Tibial nerve (tissue), 4 donors: ENCODE measurements at regions not wholly inside any gene's neighbourhood (a gene's known extent, or its start where the extent isn't known, plus 50 kb on each side); places are given as distances from the start of the nearest gene placed in this dataset.

ENCODE experiments used
- CTCF ChIP-seq, 5 experiments: fragments of 200-600 bp in 3 of 5; fragments of 450-650 bp in 2 of 5; sonication (generic) in 3 of 5; IDR thresholded peaks; one replicate each; pipeline ENCODE4 v1.5.1; 2016 to 2019; ENCODE audit warnings: antibody characterized with exemption in 5 of 5, mild to moderate bottlenecking in 3 of 5, moderate library complexity in 2 of 5
- EP300 ChIP-seq, 2 donors: sonication (generic); formaldehyde crosslinking; IDR thresholded peaks; one replicate each; pipeline ENCODE4 v1.6.1; 2017; ENCODE audit warnings: antibody characterized with exemption in 2 of 2, mild to moderate bottlenecking in 1 of 2
- POLR2A ChIP-seq, 2 donors: fragments of 450-650 bp; IDR thresholded peaks; one replicate each; pipeline ENCODE4 v1.6.1; 2017; ENCODE audit warnings: antibody characterized with exemption in 2 of 2, mild to moderate bottlenecking in 2 of 2, moderate library complexity in 2 of 2

DNA sequence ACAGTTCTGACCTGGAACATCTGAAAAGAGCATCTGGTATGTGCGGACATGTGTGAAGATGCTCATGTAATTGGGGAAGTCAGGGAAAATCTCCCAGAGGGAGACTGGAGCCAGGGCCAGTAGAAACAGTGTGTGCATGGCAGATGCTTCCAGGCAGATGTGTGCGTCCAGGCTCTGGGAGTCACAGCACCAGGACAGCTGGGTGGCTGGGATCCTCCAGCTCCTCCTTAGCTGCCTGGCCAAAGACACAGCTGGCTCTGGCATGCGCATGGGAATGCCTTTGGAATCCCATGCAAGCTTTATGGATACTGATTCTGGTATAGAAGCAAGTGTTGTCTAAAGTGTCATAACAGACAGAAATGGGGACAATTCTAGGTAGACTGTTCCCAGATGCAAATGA, 369.7 kb downstream of the INSIG2 start:
- no peak for TF ChIP-seq CTCF (IDR thresholded peaks at IDR 0.05)
- TF ChIP-seq POLR2A (IDR thresholded peaks at IDR 0.05) = no peak
- no peak for TF ChIP-seq EP300 (IDR thresholded peaks at IDR 0.05)
